ENCODE measurements at regions not wholly inside any gene's neighbourhood (a gene's known extent, or its start where the extent isn't known, plus 50 kb on each side); places are given as distances from the start of the nearest gene placed in this dataset.
"Not testable (repeated sequence)": the region's sequence is repeated elsewhere in the genome, so short reads cannot be mapped to it uniquely, and the experiment has no call there.

DNA sequence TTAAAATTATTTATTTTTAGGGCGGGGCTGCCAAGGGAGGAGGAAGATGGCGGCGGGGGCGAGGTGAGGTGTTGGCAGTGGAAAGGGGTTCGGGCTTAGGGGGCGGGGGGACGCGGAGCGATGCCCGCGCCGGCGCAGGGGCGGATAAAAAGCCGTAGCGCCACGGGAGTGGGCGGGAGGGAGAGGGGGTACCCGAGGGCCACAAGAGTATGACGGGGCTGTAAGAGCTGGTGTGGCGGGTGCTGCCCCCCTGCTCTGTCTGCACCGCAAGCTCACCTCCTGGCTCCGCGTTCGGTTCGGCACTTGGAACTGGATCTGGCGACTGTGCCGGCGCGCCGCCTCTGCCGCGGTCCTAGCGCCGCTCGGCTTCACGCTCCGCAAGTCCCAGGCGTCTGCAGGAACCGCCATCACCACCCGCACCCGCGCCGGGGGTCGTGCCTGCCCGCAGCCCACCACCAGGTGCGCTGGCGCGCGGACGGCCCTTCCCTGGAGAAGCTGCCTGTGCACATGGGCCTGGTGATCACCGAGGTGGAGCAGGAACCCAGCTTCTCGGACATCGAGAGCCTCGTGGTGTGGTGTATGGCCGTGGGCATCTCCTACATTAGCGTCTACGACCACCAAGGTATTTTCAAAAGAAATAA, 265.2 kb upstream of the SGCG start (continued):
- TF ChIP-seq GLIS1 (tag by site-specific recombination; IDR thresholded peaks at IDR 0.05): peak; percentile 33; the same call in 1 of the 2 replicates
- TF ChIP-seq, protein P1, sequence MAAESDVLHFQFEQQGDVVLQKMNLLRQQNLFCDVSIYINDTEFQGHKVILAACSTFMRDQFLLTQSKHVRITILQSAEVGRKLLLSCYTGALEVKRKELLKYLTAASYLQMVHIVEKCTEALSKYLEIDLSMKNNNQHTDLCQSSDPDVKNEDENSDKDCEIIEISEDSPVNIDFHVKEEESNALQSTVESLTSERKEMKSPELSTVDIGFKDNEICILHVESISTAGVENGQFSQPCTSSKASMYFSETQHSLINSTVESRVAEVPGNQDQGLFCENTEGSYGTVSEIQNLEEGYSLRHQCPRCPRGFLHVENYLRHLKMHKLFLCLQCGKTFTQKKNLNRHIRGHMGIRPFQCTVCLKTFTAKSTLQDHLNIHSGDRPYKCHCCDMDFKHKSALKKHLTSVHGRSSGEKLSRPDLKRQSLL (tag by site-specific recombination; IDR thresholded peaks at IDR 0.05): no peak

DNA sequence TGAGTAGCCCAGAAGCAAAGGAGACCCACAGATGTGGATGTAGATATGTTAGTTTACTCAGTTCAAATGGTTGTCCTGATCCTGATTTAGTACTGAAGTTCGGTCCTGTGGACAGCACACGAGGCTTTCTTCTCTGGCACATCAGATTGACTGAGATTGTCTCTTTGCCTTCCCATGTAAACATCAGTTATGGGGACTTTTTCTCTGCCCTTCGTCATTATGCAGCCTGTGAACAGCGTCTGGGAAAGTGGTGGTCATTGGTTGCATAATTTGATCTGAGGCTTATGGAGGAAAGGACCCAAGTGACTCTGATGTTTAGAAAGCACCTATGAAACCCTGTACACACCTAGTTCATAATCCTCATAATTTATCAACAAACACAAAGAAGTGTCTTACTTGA, 264.5 kb upstream of the SGCG start:
- H3K36me3 ChIP-seq (ENCODE audit: control insufficient read depth in 2 of 2, insufficient read depth in 1 of 2, low read length in 2 of 2); H3K4me1 ChIP-seq (ENCODE audit: control insufficient read depth, insufficient read depth, low read length); H3K9me3 ChIP-seq (ENCODE audit: control insufficient read depth, insufficient read depth, low read depth, low read length): not testable (repeated sequence)
- ChIA-PET CTCF (interaction anchor here (0.7 kb wide), 1 partner anchor 223 kb away, joined by 3 read pairs; no protein-coding TSS in a partner anchor), POLR2A (interaction anchor here (1.1 kb wide), 1 partner anchor 10 kb away, joined by 3 read pairs; no protein-coding TSS in a partner anchor)
- Histone ChIP-seq H3K4me3 (ENCODE audit: low read depth, low read length) (peak overlapping the region; percentile 75; the same call in 1 of the 2 replicates), H3K27ac (ENCODE audit: extremely low read depth, low read depth, low read length) (peak overlapping the region; percentile 79; the same call in 1 of the 2 replicates)

DNA sequence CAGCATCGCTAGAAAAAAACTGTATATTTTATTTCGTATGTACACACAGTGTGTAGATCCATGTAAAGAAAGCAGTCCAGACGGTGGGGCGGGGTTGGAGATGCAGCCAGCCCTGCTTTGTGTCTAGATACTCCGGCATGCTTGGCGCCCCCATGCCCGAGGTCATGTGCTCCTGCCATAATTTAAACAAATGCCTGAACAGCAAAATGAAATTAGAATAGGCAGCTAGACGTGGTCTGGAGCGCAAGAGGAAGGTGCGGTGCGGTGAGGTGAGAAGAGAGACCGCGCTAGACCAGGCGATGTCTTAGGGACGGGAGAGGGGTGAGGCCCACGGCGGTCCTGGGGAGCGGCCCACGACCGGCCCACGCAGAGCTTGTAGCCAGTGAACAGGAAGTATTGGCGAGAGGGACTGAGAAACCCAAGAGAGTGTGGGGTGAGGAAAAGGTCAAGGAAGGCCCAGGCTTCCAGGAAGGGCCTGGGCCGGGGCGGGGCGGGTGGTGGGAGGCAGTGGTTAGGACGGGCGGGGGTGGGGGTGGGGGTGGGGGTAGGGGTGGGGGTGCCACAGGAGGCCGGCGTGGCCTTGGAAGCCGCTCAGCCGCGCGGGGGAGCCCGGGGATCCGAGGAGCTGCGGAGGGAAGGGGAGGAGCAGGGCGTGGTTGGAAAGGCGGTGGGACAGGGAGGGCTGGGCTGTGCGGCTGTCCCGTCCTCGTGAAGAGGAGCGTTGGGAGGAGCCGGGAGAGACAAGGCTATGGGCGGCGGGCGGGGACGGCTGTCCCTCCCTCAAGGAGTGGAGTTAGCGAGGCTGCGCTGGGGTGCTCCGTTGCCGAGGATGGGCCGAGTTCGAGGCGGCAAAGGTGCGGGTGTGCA, 254.7 kb upstream of the SGCG start:
- Histone ChIP-seq H3K36me3 (ENCODE audit: control insufficient read depth in 2 of 2, insufficient read depth in 1 of 2, low read length in 2 of 2) (no peaks in the 10 kb centered on the region), H3K9me3 (ENCODE audit: control insufficient read depth, insufficient read depth, low read depth, low read length) (no peaks in the 10 kb centered on the region), H3K4me1 (ENCODE audit: control insufficient read depth, insufficient read depth, low read length) (no peaks in the 10 kb centered on the region), H3K4me3 (ENCODE audit: low read depth, low read length) (no peak overlapping the region), H3K27ac (ENCODE audit: extremely low read depth, low read depth, low read length) (no peak overlapping the region)
- POLR2A ChIA-PET: interaction anchor here (1.0 kb wide), 1 partner anchor 10 kb away, joined by 3 read pairs; no protein-coding TSS in a partner anchor
- CTCF ChIA-PET: no interaction called here
- no peak for TF ChIP-seq ZNF366 (tag by site-specific recombination; conservative IDR thresholded peaks at IDR 0.05)
- no peak for TF ChIP-seq SP3 (tag by site-specific recombination; IDR thresholded peaks at IDR 0.05)
- TF ChIP-seq, protein P2, sequence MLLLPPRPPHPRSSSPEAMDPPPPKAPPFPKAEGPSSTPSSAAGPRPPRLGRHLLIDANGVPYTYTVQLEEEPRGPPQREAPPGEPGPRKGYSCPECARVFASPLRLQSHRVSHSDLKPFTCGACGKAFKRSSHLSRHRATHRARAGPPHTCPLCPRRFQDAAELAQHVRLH (tag by site-specific recombination; IDR thresholded peaks at IDR 0.05): no peak

DNA sequence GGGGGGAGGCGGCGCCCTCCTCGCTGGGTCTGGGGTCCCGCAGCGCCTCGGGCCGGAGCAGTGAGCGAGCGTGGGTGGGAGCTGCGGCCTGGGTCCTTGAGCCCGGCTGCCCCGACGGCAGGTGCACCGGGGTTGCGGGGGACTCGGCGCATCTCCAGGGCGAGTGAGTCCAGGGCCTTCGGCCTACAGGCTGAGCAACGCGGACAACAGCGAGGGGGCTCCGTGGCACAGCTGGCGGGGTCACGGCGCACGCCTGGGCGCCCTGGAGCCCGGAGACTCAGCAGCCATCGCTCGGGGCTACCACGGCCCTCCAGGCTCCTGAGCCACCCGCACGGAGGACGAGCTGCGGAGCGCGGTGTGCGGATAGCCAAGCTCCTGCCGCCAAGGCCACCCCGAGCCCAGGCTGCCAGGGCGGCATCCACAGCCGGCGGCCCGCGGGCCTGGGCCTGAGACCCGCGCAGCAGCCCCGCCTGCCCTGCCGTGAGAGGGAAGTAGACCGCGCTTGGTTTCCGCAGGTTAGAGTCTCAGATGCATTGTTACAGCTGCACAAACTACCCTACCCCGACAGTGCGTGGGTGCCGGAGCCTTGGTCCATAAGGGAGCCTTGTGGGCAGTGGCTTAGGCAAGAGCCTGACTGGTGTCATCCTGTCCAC, 253.9 kb upstream of the SGCG start:
- Histone ChIP-seq H3K4me3 (ENCODE audit: low read depth, low read length) (no peak overlapping the region), H3K4me1 (ENCODE audit: control insufficient read depth, insufficient read depth, low read length) (no peaks in the 10 kb centered on the region), H3K36me3 (ENCODE audit: control insufficient read depth in 2 of 2, insufficient read depth in 1 of 2, low read length in 2 of 2) (no peaks in the 10 kb centered on the region), H3K9me3 (ENCODE audit: control insufficient read depth, insufficient read depth, low read depth, low read length) (no peaks in the 10 kb centered on the region), H3K27ac (ENCODE audit: extremely low read depth, low read depth, low read length) (no peak overlapping the region)
- TF ChIP-seq ZNF433 (tag by site-specific recombination; IDR thresholded peaks at IDR 0.05; ENCODE audit: low read depth) (no peak), SP7 (tag by site-specific recombination; IDR thresholded peaks at IDR 0.05) (no peak), ZNF350 (tag by site-specific recombination; IDR thresholded peaks at IDR 0.05) (no peak), HOXD13 (CRISPR knock-in tag; IDR thresholded peaks at IDR 0.05; ENCODE audit: borderline replicate concordance) (no peak), ZFP3 (tag by site-specific recombination; IDR thresholded peaks at IDR 0.05; ENCODE audit: low read depth) (no peak), ZNF140 (tag by site-specific recombination; IDR thresholded peaks at IDR 0.05) (no peak), TCF7L2 (IDR thresholded peaks at IDR 0.05; ENCODE audit: borderline replicate concordance, low read depth, low read length) (no peak), KLF7 (tag by site-specific recombination; IDR thresholded peaks at IDR 0.05; ENCODE audit: borderline replicate concordance) (no peak), ZNF132 (tag by site-specific recombination; IDR thresholded peaks at IDR 0.05; ENCODE audit: borderline replicate concordance) (no peak), ZFP69B (tag by site-specific recombination; IDR thresholded peaks at IDR 0.05) (no peak), ZBTB21 (tag by site-specific recombination; IDR thresholded peaks at IDR 0.05) (no peak), GLIS1 (tag by site-specific recombination; IDR thresholded peaks at IDR 0.05) (no peak)
- TF ChIP-seq, protein P3, sequence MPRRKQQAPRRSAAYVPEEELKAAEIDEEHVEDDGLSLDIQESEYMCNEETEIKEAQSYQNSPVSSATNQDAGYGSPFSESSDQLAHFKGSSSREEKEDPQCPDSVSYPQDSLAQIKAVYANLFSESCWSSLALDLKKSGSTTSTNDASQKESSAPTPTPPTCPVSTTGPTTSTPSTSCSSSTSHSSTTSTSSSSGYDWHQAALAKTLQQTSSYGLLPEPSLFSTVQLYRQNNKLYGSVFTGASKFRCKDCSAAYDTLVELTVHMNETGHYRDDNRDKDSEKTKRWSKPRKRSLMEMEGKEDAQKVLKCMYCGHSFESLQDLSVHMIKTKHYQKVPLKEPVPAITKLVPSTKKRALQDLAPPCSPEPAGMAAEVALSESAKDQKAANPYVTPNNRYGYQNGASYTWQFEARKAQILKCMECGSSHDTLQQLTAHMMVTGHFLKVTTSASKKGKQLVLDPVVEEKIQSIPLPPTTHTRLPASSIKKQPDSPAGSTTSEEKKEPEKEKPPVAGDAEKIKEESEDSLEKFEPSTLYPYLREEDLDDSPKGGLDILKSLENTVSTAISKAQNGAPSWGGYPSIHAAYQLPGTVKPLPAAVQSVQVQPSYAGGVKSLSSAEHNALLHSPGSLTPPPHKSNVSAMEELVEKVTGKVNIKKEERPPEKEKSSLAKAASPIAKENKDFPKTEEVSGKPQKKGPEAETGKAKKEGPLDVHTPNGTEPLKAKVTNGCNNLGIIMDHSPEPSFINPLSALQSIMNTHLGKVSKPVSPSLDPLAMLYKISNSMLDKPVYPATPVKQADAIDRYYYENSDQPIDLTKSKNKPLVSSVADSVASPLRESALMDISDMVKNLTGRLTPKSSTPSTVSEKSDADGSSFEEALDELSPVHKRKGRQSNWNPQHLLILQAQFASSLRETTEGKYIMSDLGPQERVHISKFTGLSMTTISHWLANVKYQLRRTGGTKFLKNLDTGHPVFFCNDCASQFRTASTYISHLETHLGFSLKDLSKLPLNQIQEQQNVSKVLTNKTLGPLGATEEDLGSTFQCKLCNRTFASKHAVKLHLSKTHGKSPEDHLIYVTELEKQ (tag by site-specific recombination; IDR thresholded peaks at IDR 0.05; ENCODE audit: borderline replicate concordance): no peak
- CTCF ChIA-PET: no interaction called here
- POLR2A ChIA-PET: interaction anchor here (1.0 kb wide), 1 partner anchor 11 kb away, joined by 3 read pairs; no protein-coding TSS in a partner anchor
